Body of pancreas (tissue), 4 donors: ENCODE measurements at regions not wholly inside any gene's neighbourhood (a gene's known extent, or its start where the extent isn't known, plus 50 kb on each side); places are given as distances from the start of the nearest gene placed in this dataset.

Source experiments
- POLR2A ChIP-seq, 3 donors: fragments of 450-650 bp; IDR thresholded peaks; one replicate each; pipeline ENCODE4 v1.6.1; 2016; ENCODE audit warnings: antibody characterized with exemption in 3 of 3, mild to moderate bottlenecking in 2 of 3
- TF ChIP-seq, protein P1 (sequence below), 7 experiments: fragments of 450-650 bp in 4 of 7; fragments of 200-600 bp in 3 of 7; sonication (generic) in 3 of 7; IDR thresholded peaks; one replicate each; pipeline ENCODE4 v1.5.1; 2016 to 2019; ENCODE audit warnings: antibody characterized with exemption in 7 of 7

DNA sequence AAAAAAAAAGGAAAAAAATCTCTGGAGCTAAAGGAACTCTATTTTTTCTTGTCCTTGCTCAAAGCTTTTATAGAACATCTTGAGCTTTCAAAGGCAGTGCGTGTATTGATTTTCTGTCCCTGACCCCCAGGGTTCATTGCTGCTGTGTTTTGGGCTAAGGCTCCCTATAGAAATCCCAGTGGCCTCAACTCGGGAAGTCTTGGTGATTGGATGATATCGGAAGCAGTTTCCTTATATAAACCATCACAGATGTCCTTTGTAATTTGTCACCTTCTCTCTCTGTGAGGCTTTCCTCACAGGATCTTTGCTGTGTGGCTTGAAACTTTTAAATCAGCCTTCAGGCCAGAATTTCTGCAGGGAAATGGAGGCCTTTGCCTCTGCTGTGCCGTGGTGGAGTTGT is 397.7 kb downstream of the RPS6KC1 start:
- TF ChIP-seq, protein P1, sequence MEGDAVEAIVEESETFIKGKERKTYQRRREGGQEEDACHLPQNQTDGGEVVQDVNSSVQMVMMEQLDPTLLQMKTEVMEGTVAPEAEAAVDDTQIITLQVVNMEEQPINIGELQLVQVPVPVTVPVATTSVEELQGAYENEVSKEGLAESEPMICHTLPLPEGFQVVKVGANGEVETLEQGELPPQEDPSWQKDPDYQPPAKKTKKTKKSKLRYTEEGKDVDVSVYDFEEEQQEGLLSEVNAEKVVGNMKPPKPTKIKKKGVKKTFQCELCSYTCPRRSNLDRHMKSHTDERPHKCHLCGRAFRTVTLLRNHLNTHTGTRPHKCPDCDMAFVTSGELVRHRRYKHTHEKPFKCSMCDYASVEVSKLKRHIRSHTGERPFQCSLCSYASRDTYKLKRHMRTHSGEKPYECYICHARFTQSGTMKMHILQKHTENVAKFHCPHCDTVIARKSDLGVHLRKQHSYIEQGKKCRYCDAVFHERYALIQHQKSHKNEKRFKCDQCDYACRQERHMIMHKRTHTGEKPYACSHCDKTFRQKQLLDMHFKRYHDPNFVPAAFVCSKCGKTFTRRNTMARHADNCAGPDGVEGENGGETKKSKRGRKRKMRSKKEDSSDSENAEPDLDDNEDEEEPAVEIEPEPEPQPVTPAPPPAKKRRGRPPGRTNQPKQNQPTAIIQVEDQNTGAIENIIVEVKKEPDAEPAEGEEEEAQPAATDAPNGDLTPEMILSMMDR (IDR thresholded peaks at IDR 0.05) = no peak
- TF ChIP-seq POLR2A (IDR thresholded peaks at IDR 0.05) = no peak
